WTC11 (cell line): ENCODE measurements at regions not wholly inside any gene's neighbourhood (a gene's known extent, or its start where the extent isn't known, plus 50 kb on each side); places are given as distances from the start of the nearest gene placed in this dataset.

Experiments used
- ATAC-seq: fragments of 200-7000 bp; cut with Tn5 transposase; 2 replicates; pipeline ENCODE4 v1.10.0; 2021; ENCODE audit warnings: mild to moderate bottlenecking, moderate library complexity
- CTCF ChIA-PET: fragments of 300-600 bp; sonication (Branson Sonifier 250); formaldehyde crosslinking; loops from one replicate; lab custom pipeline; 2021; ENCODE audit warnings: antibody characterized with exemption; lab: Charles Lee
- POLR2A ChIA-PET: fragments of 350-600 bp; sonication (Branson Sonifier 250); formaldehyde crosslinking; loops from one replicate; lab custom pipeline; 2021; ENCODE audit warnings: antibody characterized with exemption; lab: Charles Lee
- DNase-seq: peaks from one replicate; pipeline ENCODE4 v3.0.0; 2021; ENCODE audit warnings: low spot score
- H3K27ac Mint-ChIP-seq: 2 replicates; pipeline ENCODE4 v1.8.0; 2021; ENCODE audit warnings: mixed read lengths
- H3K27me3 Mint-ChIP-seq: 2 replicates; pipeline ENCODE4 v1.8.0; 2021; ENCODE audit warnings: low read depth, mild to moderate bottlenecking, moderate library complexity, mixed read lengths
- H3K36me3 Mint-ChIP-seq: 2 replicates; pipeline ENCODE4 v1.8.0; 2021; ENCODE audit warnings: mixed read lengths
- H3K4me1 Mint-ChIP-seq: 2 replicates; pipeline ENCODE4 v1.8.0; 2022; ENCODE audit warnings: mixed read lengths
- H3K4me3 Mint-ChIP-seq: 2 replicates; pipeline ENCODE4 v1.8.0; 2021; ENCODE audit warnings: mild to moderate bottlenecking, moderate library complexity, mixed read lengths
- H3K9me3 Mint-ChIP-seq: 2 replicates; pipeline ENCODE4 v1.8.0; 2021; ENCODE audit warnings: mixed read lengths
- ATF6 ChIP-seq: sonication (generic); formaldehyde crosslinking; IDR thresholded peaks from 2 replicates; pipeline ENCODE4 v1.8.1; 2023; ENCODE audit warnings: mild to moderate bottlenecking, missing genetic modification reagents
- CDX4 ChIP-seq: fragments of 250-450 bp; sonication (Bioruptor Pico); IDR thresholded peaks from 2 replicates; pipeline ENCODE4 v1.9.0; 2021; ENCODE audit warnings: moderate library complexity, mild to moderate bottlenecking, inconsistent platforms, borderline replicate concordance
- ETV6 ChIP-seq: sonication (generic); formaldehyde crosslinking; IDR thresholded peaks from 2 replicates; pipeline ENCODE4 v1.8.1; 2022; ENCODE audit warnings: mild to moderate bottlenecking, missing genetic modification reagents
- FOXJ3 ChIP-seq: sonication (generic); formaldehyde crosslinking; IDR thresholded peaks from 2 replicates; pipeline ENCODE4 v1.9.0; 2021; ENCODE audit warnings: missing genetic modification reagents, mild to moderate bottlenecking, borderline replicate concordance
- FOXK1 ChIP-seq: sonication (generic); formaldehyde crosslinking; IDR thresholded peaks from 2 replicates; pipeline ENCODE4 v1.8.0; 2022; ENCODE audit warnings: mild to moderate bottlenecking, moderate library complexity, missing genetic modification reagents
- NFE2L1 ChIP-seq: sonication (generic); formaldehyde crosslinking; IDR thresholded peaks from 2 replicates; pipeline ENCODE4 v1.8.1; 2023; ENCODE audit warnings: missing genetic modification reagents
- NR1H2 ChIP-seq: sonication (generic); formaldehyde crosslinking; IDR thresholded peaks from 2 replicates; pipeline ENCODE4 v1.9.0; 2021; ENCODE audit warnings: mild to moderate bottlenecking, moderate library complexity, missing genetic modification reagents
- RELA ChIP-seq: sonication (generic); formaldehyde crosslinking; IDR thresholded peaks from 2 replicates; pipeline ENCODE4 v1.8.1; 2022; ENCODE audit warnings: missing genetic modification reagents, mild to moderate bottlenecking, borderline replicate concordance
- RORB ChIP-seq: fragments of 250-450 bp; sonication (Bioruptor Pico); IDR thresholded peaks from 2 replicates; pipeline ENCODE4 v1.9.0; 2021; ENCODE audit warnings: mild to moderate bottlenecking
- SMAD4 ChIP-seq: sonication (generic); formaldehyde crosslinking; IDR thresholded peaks from 2 replicates; pipeline ENCODE4 v1.8.0; 2022; ENCODE audit warnings: mild to moderate bottlenecking, missing genetic modification reagents
- TEAD4 ChIP-seq: sonication (generic); formaldehyde crosslinking; IDR thresholded peaks from 2 replicates; pipeline ENCODE4 v1.8.0; 2022; ENCODE audit warnings: mild to moderate bottlenecking, missing genetic modification reagents
- TP53 ChIP-seq: sonication (generic); formaldehyde crosslinking; IDR thresholded peaks from 2 replicates; pipeline ENCODE4 v1.8.1; 2023; ENCODE audit warnings: mild to moderate bottlenecking, missing genetic modification reagents
- USF2 ChIP-seq: sonication (generic); formaldehyde crosslinking; IDR thresholded peaks from 2 replicates; pipeline ENCODE4 v1.8.1; 2023; ENCODE audit warnings: mild to moderate bottlenecking, missing genetic modification reagents, moderate library complexity
- ZNF121 ChIP-seq: sonication (generic); formaldehyde crosslinking; IDR thresholded peaks from 2 replicates; pipeline ENCODE4 v1.8.0; 2023; ENCODE audit warnings: missing genetic modification reagents
- ZNF263 ChIP-seq: sonication (generic); formaldehyde crosslinking; IDR thresholded peaks from 2 replicates; pipeline ENCODE4 v1.8.1; 2022; ENCODE audit warnings: low read depth, mild to moderate bottlenecking, moderate library complexity, missing genetic modification reagents
- ZNF281 ChIP-seq: sonication (generic); formaldehyde crosslinking; IDR thresholded peaks from 2 replicates; pipeline ENCODE4 v1.8.0; 2023; ENCODE audit warnings: mild to moderate bottlenecking, missing genetic modification reagents
- ZNF416 ChIP-seq: fragments of 250-450 bp; sonication (Bioruptor Pico); IDR thresholded peaks from 2 replicates; pipeline ENCODE4 v1.9.0; 2021; ENCODE audit warnings: mild to moderate bottlenecking, inconsistent platforms
- TF ChIP-seq, protein P1 (sequence below): sonication (generic); formaldehyde crosslinking; IDR thresholded peaks from 2 replicates; pipeline ENCODE4 v1.8.1; 2023; ENCODE audit warnings: mild to moderate bottlenecking, missing genetic modification reagents, moderate library complexity
- TF ChIP-seq, protein P2 (sequence below): fragments of 250-450 bp; sonication (Bioruptor Pico); IDR thresholded peaks from 2 replicates; pipeline ENCODE4 v1.8.0; 2021; ENCODE audit warnings: mild to moderate bottlenecking
- TF ChIP-seq, protein P3 (sequence below): sonication (generic); formaldehyde crosslinking; IDR thresholded peaks from 2 replicates; pipeline ENCODE4 v1.8.1; 2022; ENCODE audit warnings: mild to moderate bottlenecking, missing genetic modification reagents, moderate library complexity, borderline replicate concordance

DNA sequence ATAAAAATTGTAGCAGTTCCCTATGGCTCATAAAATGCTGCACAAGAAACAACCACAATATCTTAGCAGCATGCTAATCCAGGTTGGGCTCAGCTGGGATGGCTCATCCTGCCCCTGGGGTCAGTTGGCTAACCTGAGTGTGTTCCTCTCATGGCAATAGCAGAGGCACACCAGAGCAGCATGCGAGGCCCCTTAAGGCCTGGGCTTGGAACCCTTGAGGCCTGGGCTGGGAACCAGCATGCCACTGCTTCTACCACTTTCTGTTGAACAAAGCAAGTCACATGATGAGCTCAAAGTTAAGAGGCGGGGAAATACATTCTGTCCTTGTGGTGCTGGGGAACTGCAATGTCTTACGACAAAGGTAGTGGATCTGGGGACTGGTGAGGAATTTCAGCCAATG is 154.4 kb upstream of the FOXF1 start:
- ATAC-seq, result no peak
- POLR2A ChIA-PET, result interaction anchor here (0.5 to 0.6 kb wide), 2 partner anchors 14 to 37 kb away, joined by 4 to 5 read pairs; no protein-coding TSS in a partner anchor
- TF ChIP-seq ATF6 (no peak), TP53 (CRISPR knock-in tag) (no peak), ZNF263 (CRISPR knock-in tag) (no peak), FOXK1 (CRISPR knock-in tag) (no peak), ZNF281 (CRISPR knock-in tag) (no peak), ZNF416 (no peak), ETV6 (CRISPR knock-in tag) (no peak), CDX4 (CRISPR knock-in tag) (no peak), FOXJ3 (no peak), USF2 (no peak), NFE2L1 (CRISPR knock-in tag) (no peak)
- TF ChIP-seq, protein P1, sequence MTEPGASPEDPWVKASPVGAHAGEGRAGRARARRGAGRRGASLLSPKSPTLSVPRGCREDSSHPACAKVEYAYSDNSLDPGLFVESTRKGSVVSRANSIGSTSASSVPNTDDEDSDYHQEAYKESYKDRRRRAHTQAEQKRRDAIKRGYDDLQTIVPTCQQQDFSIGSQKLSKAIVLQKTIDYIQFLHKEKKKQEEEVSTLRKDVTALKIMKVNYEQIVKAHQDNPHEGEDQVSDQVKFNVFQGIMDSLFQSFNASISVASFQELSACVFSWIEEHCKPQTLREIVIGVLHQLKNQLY (CRISPR knock-in tag), result no peak
- TF ChIP-seq, protein P2, sequence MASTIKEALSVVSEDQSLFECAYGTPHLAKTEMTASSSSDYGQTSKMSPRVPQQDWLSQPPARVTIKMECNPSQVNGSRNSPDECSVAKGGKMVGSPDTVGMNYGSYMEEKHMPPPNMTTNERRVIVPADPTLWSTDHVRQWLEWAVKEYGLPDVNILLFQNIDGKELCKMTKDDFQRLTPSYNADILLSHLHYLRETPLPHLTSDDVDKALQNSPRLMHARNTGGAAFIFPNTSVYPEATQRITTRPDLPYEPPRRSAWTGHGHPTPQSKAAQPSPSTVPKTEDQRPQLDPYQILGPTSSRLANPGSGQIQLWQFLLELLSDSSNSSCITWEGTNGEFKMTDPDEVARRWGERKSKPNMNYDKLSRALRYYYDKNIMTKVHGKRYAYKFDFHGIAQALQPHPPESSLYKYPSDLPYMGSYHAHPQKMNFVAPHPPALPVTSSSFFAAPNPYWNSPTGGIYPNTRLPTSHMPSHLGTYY (CRISPR knock-in tag), result no peak

DNA sequence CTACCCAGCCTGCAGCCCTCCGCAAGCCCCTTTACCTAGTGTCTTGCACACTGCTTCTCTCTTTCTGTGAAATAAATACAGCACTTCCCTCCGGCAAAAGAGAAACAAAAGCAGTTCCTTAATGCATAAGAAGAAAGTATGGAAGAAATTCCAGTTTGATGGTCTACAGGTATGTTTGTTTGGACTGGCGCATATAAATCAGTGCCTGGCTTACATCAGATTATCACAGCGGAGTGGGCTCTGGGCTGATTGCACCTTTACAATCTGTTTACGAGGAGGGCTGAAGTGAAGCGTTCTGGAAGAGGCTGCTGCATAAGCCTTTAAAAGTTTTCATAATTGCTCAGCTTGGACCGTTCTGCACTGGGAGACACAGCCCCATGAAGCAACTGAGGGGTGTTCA is 153.5 kb upstream of the FOXF1 start:
- TF ChIP-seq ZNF121 (CRISPR knock-in tag), result no peak
- TF ChIP-seq, protein P1 (CRISPR knock-in tag), result no peak
- no peak for TF ChIP-seq RELA (CRISPR knock-in tag)
- no peak for TF ChIP-seq RORB (CRISPR knock-in tag)
- no peak for TF ChIP-seq TEAD4 (CRISPR knock-in tag)
- TF ChIP-seq SMAD4 (CRISPR knock-in tag), result no peak
- no peak for TF ChIP-seq NR1H2 (CRISPR knock-in tag)
- TF ChIP-seq NFE2L1 (CRISPR knock-in tag), result no peak
- TF ChIP-seq, protein P3, sequence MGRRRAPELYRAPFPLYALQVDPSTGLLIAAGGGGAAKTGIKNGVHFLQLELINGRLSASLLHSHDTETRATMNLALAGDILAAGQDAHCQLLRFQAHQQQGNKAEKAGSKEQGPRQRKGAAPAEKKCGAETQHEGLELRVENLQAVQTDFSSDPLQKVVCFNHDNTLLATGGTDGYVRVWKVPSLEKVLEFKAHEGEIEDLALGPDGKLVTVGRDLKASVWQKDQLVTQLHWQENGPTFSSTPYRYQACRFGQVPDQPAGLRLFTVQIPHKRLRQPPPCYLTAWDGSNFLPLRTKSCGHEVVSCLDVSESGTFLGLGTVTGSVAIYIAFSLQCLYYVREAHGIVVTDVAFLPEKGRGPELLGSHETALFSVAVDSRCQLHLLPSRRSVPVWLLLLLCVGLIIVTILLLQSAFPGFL, result no peak
- TF ChIP-seq ZNF281 (CRISPR knock-in tag), result no peak
- Mint-ChIP-seq H3K4me1 (peaks cover 55% of the 10 kb centered on the region), H3K36me3 (peaks cover 15% of the 10 kb centered on the region), H3K27ac (no peak overlapping the region), H3K9me3 (peaks cover 18% of the 10 kb centered on the region), H3K4me3 (no peak overlapping the region), H3K27me3 (peaks cover 7% of the 10 kb centered on the region)
- ATAC-seq (no peak), DNase-seq (no peak)
- ChIA-PET POLR2A (no interaction called here), CTCF (no interaction called here)

More for the DNA sequence above, 154.4 kb upstream of the FOXF1 start:
- peaks cover 15% of the 10 kb centered on the region for H3K36me3 Mint-ChIP-seq
- DNase-seq, result no peak
- no peak overlapping the region for H3K27ac Mint-ChIP-seq
- no peak overlapping the region for H3K4me3 Mint-ChIP-seq
- CTCF ChIA-PET, result no interaction called here
- H3K27me3 Mint-ChIP-seq, result peaks cover 8% of the 10 kb centered on the region
- H3K4me1 Mint-ChIP-seq, result peaks cover 61% of the 10 kb centered on the region
- peaks cover 18% of the 10 kb centered on the region for H3K9me3 Mint-ChIP-seq
